ENCODE measurements at regions not wholly inside any gene's neighbourhood (a gene's known extent, or its start where the extent isn't known, plus 50 kb on each side); places are given as distances from the start of the nearest gene placed in this dataset.

DNA sequence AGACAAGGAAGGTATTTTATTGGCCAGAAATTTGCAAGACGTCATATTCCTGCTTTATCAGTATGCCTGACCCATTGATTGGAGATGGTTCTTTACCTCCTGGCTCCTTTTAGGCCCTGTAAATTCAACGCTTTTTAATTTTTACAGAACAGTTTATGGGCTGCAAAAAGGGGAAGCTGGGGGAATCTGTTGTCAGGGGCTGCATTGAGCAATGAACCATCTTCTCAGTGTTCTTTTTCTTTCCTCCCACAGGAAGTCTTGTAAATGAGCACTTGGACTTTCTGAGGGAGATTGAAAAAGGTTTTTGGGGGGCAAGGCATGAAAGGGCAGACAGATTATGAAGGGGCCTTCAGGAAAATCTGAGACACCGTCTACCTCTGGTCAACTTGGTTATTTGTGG is 503.6 kb upstream of the TNP1 start:
- Mint-ChIP-seq H3K9me3 (no peaks in the 10 kb centered on the region), H3K27ac (no peak overlapping the region), H3K4me3 (no peak overlapping the region), H3K27me3 (ENCODE audit: insufficient read depth) (peaks cover 3% of the 10 kb centered on the region), H3K36me3 (ENCODE audit: low read depth) (peaks cover 15% of the 10 kb centered on the region), H3K4me1 (ENCODE audit: low read depth) (peaks cover 57% of the 10 kb centered on the region)
- TF ChIP-seq CTCF (IDR thresholded peaks at IDR 0.05): no peak
- no peak for DNase-seq

DNA sequence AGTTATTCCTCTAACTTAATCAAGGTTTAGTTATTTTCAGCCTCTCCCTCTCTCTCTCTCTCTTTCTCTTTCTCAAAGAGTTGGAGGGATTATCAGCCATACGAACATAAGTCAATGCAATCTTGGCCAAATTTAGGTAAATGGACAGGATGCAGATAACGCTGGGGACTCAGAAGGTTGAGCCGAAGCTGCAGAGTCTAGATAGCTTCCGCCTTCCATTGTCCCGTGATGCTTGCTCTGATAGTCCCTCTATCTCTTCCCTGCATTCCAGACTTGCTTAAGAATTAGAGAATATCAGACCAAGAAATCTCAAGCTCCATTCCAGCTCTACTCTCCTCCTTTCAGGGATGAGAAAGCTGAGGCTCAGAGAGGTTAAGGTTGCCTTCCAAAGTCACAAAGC is 502.8 kb upstream of the TNP1 start:
- Mint-ChIP-seq H3K27me3 (ENCODE audit: insufficient read depth) (peaks cover 3% of the 10 kb centered on the region), H3K4me1 (ENCODE audit: low read depth) (peaks cover 65% of the 10 kb centered on the region), H3K36me3 (ENCODE audit: low read depth) (peaks cover 15% of the 10 kb centered on the region), H3K4me3 (no peak overlapping the region), H3K9me3 (no peaks in the 10 kb centered on the region), H3K27ac (no peak overlapping the region)
- TF ChIP-seq CTCF (IDR thresholded peaks at IDR 0.05): no peak
- DNase-seq: no peak

- Mint-ChIP-seq H3K4me1 (ENCODE audit: low read depth) (peaks cover 69% of the 10 kb centered on the region), H3K36me3 (ENCODE audit: low read depth) (peaks cover 15% of the 10 kb centered on the region), H3K4me3 (no peak overlapping the region), H3K9me3 (no peaks in the 10 kb centered on the region), H3K27me3 (ENCODE audit: insufficient read depth) (peaks cover 3% of the 10 kb centered on the region), H3K27ac (peak overlapping the region; percentile 85)
- no peak for TF ChIP-seq CTCF (IDR thresholded peaks at IDR 0.05)
- DNase-seq: no peak
These were observed 502.4 kb upstream of the TNP1 start for GRCh38 chr2:217362286-217362685.

GRCh38 chr2:217361483-217361880 is 501.6 kb upstream of the TNP1 start:
- peaks cover 3% of the 10 kb centered on the region for H3K27me3 Mint-ChIP-seq (ENCODE audit: insufficient read depth)
- peak overlapping the region; percentile 50 for H3K4me3 Mint-ChIP-seq
- no peaks in the 10 kb centered on the region for H3K9me3 Mint-ChIP-seq
- H3K36me3 Mint-ChIP-seq (ENCODE audit: low read depth): peaks cover 15% of the 10 kb centered on the region
- no peak for DNase-seq
- no peak for TF ChIP-seq CTCF (IDR thresholded peaks at IDR 0.05)
- peaks cover 77% of the 10 kb centered on the region for H3K4me1 Mint-ChIP-seq (ENCODE audit: low read depth)
- peak overlapping the region; percentile 85 for H3K27ac Mint-ChIP-seq

- Mint-ChIP-seq H3K4me3 (peak overlapping the region; percentile 50), H3K27me3 (ENCODE audit: insufficient read depth) (peaks cover 3% of the 10 kb centered on the region), H3K36me3 (ENCODE audit: low read depth) (peaks cover 15% of the 10 kb centered on the region), H3K4me1 (ENCODE audit: low read depth) (peaks cover 83% of the 10 kb centered on the region), H3K27ac (peak overlapping the region; percentile 85), H3K9me3 (no peaks in the 10 kb centered on the region)
- TF ChIP-seq CTCF (IDR thresholded peaks at IDR 0.05): peak; percentile 43
- DNase-seq: peak; percentile 90
These were observed 501.1 kb upstream of the TNP1 start for GRCh38 chr2:217360781-217361482.

Measured in HFFc6 (cell line).